Smooth muscle cell of the brain vasculature (primary cell): ENCODE measurements at regions not wholly inside any gene's neighbourhood (a gene's known extent, or its start where the extent isn't known, plus 50 kb on each side); places are given as distances from the start of the nearest gene placed in this dataset.
"Not testable (repeated sequence)": the region's sequence is repeated elsewhere in the genome, so short reads cannot be mapped to it uniquely, and the experiment has no call there.

Experiments used
- DNase-seq: peaks from one replicate; pipeline ENCODE4 v3.0.0-alpha.2; 2012; ENCODE audit warnings: low read depth, low spot score

DNA sequence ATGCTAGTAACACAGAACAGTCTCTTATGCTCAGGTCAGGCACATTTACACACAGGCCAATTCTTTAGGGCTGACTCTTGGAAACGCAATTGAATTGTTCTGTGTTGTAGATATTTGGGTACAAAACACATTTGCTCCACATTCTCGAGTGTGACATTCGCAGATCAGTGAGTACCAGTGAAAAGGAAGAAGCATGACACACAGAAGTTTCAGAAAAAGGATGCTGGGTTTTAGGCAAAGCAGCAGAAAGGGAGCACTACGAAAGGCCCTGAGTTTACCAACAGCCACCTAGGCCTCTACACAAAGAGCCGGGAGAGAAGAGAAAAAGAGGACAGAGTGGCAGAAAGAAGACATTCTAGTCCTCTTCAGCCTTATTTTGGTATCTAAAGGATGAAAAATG, 254.4 kb upstream of the BTG1 start:
- DNase-seq: no peak

- DNase-seq: no peak
Observed at GRCh38 chr12:92398565-92399309, 253.1 kb upstream of the BTG1 start.

GRCh38 chr12:92396647-92397252, 251.1 kb upstream of the BTG1 start:
- peak; percentile 15 for DNase-seq

- DNase-seq: no peak
Observed at GRCh38 chr12:92395322-92395721, 249.7 kb upstream of the BTG1 start.

GRCh38 chr12:92394895-92395294, 249.2 kb upstream of the BTG1 start:
- no peak for DNase-seq

DNA sequence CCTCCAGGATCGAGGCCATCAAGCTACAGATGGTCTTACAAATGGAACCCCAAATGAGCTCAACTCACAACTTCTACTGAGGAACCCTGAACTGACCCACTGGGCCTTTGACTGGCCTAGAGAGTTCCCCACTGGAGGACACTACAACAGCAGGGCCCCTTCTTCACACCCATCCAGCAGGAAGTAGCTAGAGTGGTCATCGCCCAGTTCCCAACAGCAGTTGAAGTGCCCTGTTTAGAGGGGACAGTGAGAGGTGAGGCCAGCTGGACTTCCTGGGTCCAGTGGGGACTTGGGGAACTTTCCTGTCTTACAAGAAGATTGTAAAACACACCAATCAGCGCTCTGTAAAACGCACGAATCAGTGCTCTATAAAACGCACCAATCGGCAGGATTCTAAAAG, 247.9 kb upstream of the BTG1 start:
- no peak for DNase-seq

DNA sequence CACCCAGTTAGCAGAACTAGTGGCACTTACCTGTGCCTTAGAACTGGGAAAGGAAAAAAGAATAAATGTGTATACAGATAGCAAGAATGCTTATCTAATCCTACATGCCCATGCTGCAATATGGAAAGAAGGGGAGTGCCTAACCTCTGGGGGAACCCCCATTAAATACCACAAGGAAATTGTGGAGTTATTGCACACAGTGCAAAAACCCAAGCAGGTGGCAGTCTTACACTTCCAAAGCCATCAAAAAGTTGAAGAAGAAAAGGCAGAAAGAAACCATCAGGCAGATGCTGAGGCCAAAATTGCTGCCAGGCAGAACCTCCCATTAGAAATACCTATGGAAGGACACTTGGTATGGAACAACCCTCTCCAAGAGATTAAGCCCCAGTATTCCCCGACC, 246.1 kb upstream of the BTG1 start:
- not testable (repeated sequence) for DNase-seq

DNA sequence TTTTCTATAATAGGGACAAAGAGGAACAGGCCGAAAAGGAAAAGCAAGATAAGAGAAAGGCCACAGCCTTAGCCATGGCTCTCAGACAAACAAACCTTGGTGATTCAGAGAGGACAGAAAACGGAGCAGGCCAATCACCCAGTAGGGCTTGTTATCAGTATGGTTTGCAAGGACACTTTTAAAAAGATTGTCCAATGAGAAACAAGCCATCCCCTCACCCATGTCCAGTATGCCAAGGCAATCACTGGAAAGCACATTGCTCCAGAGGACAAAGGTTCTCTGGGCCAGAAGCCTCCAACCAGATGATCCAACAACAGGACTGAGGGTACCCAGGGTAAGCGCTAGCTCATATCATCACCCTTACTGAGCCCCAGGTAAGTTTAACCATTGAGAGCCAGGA, 243.8 kb upstream of the BTG1 start:
- DNase-seq: no peak

- DNase-seq: no peak
Observed at GRCh38 chr12:92385296-92385695, 239.7 kb upstream of the BTG1 start.

GRCh38 chr12:92384571-92384970, 238.9 kb upstream of the BTG1 start:
- no peak for DNase-seq

- DNase-seq: no peak
Observed at GRCh38 chr12:92382383-92382878, 236.8 kb upstream of the BTG1 start.

DNA sequence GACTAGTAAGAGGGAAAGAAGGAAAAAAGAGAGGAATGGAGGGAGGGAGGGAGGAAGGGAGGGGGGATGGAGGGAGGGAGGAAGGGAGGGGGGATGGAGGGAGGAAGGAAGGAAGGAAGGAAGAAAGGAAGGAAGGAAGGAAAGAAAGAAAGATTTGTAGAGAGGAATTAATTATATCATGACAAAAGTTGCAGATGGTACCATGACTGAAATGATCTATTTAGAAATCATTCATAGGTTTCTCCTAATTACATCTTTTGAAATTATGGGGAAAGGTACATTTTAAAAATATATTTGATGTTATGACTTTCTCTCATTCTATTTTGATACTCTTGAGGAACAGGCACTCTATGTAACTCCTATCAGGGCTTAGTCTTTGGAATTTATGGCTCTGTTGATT, 236.2 kb upstream of the BTG1 start:
- no peak for DNase-seq

DNA sequence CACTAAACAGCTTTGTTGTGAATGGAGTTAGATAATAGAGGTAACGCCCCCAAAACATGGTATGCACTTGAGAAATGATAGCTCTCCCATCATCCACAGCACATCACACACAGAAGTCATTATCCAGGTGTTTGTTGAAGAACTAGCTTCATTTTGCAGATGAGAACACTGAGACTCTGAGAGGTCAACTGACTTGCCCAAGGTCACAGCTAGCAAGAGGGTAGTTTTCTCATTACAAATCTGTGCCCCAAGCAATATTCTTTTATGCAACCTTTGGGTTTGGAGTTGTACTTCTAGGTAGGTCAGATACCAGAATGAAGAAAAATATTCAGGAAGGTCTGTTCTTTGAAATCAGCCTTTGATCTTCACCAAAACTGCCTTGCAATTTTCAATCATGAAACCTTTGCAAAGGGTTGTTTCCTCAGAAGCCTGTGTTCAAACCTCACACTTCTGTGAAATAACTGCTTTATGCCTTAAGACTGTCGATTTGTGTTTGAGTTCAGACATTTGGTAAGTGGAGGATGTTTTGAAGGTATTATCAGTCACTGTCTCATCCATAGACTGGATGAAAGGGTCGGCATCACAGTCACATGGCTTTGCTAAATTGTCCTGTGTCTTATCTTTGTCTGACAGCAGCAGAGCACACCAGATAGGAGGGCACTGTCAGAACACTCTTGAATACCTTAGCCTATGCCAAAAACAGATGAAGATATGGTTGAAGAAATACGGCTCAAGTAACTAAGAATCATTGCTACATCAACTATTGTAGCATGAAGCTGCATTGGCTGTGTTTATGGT, 233.2 kb upstream of the BTG1 start:
- DNase-seq: no peak

- not testable (repeated sequence) for DNase-seq
Observed at GRCh38 chr12:92375504-92375903, 229.9 kb upstream of the BTG1 start.

DNA sequence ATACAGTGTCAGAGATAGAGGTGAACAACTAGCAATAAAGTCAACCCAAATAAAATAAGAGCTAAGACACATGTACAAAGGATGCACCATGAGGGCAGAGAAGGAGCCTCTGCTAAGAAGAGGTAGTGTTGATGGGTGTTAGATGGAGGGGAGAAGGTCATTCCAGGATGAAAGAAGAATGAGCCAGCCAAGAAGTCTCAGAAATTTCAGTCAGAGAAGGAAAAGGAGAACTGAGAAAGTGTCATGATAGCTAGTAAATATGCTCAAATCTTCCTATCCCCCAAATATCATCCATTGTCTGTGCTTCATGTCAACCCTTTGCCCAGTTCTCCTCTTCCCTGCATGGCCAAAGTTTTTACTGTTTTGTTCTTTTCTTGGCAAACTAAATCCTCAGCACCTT, 225.2 kb upstream of the BTG1 start:
- DNase-seq: no peak

GRCh38 chr12:92369636-92370035, 224.0 kb upstream of the BTG1 start:
- no peak for DNase-seq

DNA sequence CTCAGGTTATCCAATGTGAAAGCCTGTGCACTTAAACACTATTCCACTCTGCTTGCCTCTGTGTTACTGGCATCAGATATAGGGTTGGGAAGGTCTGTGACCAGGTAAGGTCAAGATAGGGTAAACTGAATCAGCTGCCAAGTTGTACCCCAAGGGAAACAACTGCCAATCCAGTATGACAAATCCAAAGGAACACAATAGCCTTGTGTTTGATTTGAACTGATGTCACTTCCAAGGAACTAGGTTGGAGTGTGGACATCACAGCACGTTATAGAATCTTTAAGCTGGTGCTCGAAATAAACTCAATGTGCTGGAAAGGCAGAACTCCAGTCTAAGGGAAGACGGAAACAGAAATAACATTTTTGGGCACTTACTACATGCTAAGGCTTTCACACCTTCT, 223.4 kb upstream of the BTG1 start:
- DNase-seq: no peak

GRCh38 chr12:92365836-92366235, 220.2 kb upstream of the BTG1 start:
- DNase-seq: no peak

DNA sequence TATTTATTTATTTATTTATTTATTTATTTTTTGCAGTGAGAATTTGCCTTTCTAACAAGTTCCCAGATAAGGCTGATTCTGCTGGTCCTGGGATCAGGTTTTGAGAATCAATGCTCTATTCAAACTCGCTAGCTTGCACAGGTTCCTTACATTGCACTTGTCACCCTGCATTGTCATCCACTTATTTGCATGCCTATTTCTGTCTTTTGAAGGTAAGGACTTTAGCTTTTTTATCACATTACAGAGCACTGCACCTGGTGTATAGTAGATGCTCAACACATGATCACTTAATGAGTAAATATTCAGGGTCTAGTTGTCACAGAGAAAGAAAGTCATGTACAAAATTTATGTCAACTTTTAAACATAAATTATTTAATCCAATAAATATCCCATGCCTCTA, 219.7 kb upstream of the BTG1 start:
- DNase-seq: no peak

- DNase-seq: peak; percentile 15
Observed at GRCh38 chr12:92363295-92364146, 217.9 kb upstream of the BTG1 start.

GRCh38 chr12:92362785-92363184, 217.1 kb upstream of the BTG1 start:
- DNase-seq: no peak

- DNase-seq: no peak
Observed at GRCh38 chr12:92362126-92362525, 216.5 kb upstream of the BTG1 start.
